ENCODE measurements at regions not wholly inside any gene's neighbourhood (a gene's known extent, or its start where the extent isn't known, plus 50 kb on each side); places are given as distances from the start of the nearest gene placed in this dataset.
"Not testable (repeated sequence)": the region's sequence is repeated elsewhere in the genome, so short reads cannot be mapped to it uniquely, and the experiment has no call there.

GRCh38 chr5:1959725-1960581, 77.2 kb upstream of the IRX4 start:
- in situ Hi-C loops (cut with HindIII; ENCODE audit: low pct_ligation_motif_present, low sequenced_read_pairs), result no loop called here
- no peaks in the 10 kb centered on the region for H3K36me3 ChIP-seq (replicated peaks)
- no peak for DNase-seq
- H3K27ac ChIP-seq, result no peak overlapping the region
- H3K27me3 ChIP-seq (replicated peaks), result no peaks in the 10 kb centered on the region
- TF ChIP-seq, protein P1, sequence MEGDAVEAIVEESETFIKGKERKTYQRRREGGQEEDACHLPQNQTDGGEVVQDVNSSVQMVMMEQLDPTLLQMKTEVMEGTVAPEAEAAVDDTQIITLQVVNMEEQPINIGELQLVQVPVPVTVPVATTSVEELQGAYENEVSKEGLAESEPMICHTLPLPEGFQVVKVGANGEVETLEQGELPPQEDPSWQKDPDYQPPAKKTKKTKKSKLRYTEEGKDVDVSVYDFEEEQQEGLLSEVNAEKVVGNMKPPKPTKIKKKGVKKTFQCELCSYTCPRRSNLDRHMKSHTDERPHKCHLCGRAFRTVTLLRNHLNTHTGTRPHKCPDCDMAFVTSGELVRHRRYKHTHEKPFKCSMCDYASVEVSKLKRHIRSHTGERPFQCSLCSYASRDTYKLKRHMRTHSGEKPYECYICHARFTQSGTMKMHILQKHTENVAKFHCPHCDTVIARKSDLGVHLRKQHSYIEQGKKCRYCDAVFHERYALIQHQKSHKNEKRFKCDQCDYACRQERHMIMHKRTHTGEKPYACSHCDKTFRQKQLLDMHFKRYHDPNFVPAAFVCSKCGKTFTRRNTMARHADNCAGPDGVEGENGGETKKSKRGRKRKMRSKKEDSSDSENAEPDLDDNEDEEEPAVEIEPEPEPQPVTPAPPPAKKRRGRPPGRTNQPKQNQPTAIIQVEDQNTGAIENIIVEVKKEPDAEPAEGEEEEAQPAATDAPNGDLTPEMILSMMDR (IDR thresholded peaks at IDR 0.05; ENCODE audit: low read depth, low read length, missing control alignments), result no peak
- H3K4me3 ChIP-seq (ENCODE audit: low read depth, low read length), result no peak overlapping the region

- no peaks in the 10 kb centered on the region for H3K27me3 ChIP-seq (replicated peaks)
- H3K4me3 ChIP-seq (ENCODE audit: low read depth, low read length), result no peak overlapping the region
- in situ Hi-C loops (cut with HindIII; ENCODE audit: low pct_ligation_motif_present, low sequenced_read_pairs), result no loop called here
- H3K36me3 ChIP-seq (replicated peaks), result no peaks in the 10 kb centered on the region
- no peak for DNase-seq
- H3K27ac ChIP-seq, result no peak overlapping the region
- TF ChIP-seq, protein P1 (IDR thresholded peaks at IDR 0.05; ENCODE audit: low read depth, low read length, missing control alignments), result no peak
Observed at GRCh38 chr5:1959231-1959630, 76.5 kb upstream of the IRX4 start.

GRCh38 chr5:1958211-1959010, 75.7 kb upstream of the IRX4 start:
- Histone ChIP-seq H3K27me3 (replicated peaks) (no peaks in the 10 kb centered on the region), H3K27ac (no peak overlapping the region), H3K4me3 (ENCODE audit: low read depth, low read length) (no peak overlapping the region), H3K36me3 (replicated peaks) (no peaks in the 10 kb centered on the region)
- TF ChIP-seq, protein P1 (IDR thresholded peaks at IDR 0.05; ENCODE audit: low read depth, low read length, missing control alignments), result no peak
- in situ Hi-C loops (cut with HindIII; ENCODE audit: low pct_ligation_motif_present, low sequenced_read_pairs), result no loop called here
- DNase-seq, result no peak

DNA sequence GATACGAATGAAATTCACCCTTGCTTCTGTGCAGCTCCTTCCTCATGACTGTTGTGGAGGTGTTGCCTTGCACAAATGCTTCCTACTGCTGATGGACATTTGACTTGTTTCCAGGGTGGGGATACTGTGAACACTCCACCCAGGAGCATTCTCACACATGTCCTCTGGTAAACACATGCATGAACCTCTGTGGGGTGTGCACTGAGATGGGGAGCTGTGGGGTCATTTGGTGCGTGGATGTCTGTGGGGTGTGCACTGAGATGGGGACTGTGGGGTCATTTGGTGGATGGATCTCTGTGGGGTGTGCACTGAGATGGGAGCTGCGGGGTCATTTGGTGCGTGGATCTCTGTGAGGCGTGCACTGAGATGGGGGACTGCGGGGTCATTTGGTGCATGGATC, 72.9 kb upstream of the IRX4 start:
- TF ChIP-seq, protein P1 (IDR thresholded peaks at IDR 0.05; ENCODE audit: low read depth, low read length, missing control alignments), result no peak
- no peaks in the 10 kb centered on the region for H3K36me3 ChIP-seq (replicated peaks)
- no peaks in the 10 kb centered on the region for H3K27me3 ChIP-seq (replicated peaks)
- no peak overlapping the region for H3K27ac ChIP-seq
- no peak for DNase-seq
- in situ Hi-C loops (cut with HindIII; ENCODE audit: low pct_ligation_motif_present, low sequenced_read_pairs), result no loop called here
- H3K4me3 ChIP-seq (ENCODE audit: low read depth, low read length), result no peak overlapping the region

- H3K27ac ChIP-seq; in situ Hi-C loops (cut with HindIII; ENCODE audit: low pct_ligation_motif_present, low sequenced_read_pairs); H3K4me3 ChIP-seq (ENCODE audit: low read depth, low read length); H3K27me3 ChIP-seq (replicated peaks); DNase-seq; H3K36me3 ChIP-seq (replicated peaks): not testable (repeated sequence)
Observed at GRCh38 chr5:1953710-1954109, 71.0 kb upstream of the IRX4 start.

DNA sequence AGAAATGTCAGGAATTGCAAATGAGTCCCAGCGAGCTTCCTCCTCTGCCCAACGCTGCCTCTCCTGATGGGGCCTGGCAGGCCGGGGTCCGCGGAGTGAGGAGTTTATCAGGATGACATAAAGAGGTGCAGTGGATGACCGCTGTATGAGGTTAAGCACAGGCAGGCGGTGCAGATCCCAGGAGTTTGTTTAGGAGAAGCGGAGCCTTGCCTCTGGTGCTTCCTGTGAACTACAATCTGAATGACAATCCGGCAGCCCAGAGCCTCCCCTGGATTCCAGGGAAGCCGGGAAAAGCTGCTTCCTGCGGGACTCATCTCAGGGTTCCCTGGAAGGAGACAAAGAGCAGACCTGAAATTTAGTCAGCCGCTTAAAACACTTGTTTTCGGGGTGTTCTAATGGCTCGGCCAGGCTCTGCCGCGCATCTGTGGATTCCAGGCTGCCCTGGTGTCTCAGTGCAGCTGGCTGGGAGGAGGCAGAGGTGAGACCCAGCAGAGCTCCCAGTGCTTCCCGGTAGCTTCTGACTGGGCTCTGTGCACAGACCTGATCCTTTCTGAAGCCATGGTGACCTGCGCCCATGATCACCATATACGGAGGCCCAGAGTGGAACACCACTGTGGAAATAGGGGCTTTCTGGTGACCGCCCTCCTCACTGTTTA, 69.8 kb upstream of the IRX4 start:
- no peak for DNase-seq
- Histone ChIP-seq H3K36me3 (replicated peaks) (no peaks in the 10 kb centered on the region), H3K27me3 (replicated peaks) (no peaks in the 10 kb centered on the region), H3K4me3 (ENCODE audit: low read depth, low read length) (no peak overlapping the region), H3K27ac (no peak overlapping the region)
- in situ Hi-C loops (cut with HindIII; ENCODE audit: low pct_ligation_motif_present, low sequenced_read_pairs), result no loop called here
- TF ChIP-seq, protein P1 (IDR thresholded peaks at IDR 0.05; ENCODE audit: low read depth, low read length, missing control alignments), result no peak

Measured in brain microvascular endothelial cell (primary cell).